Retinal pigment epithelial cell (primary cell): ENCODE measurements at regions not wholly inside any gene's neighbourhood (a gene's known extent, or its start where the extent isn't known, plus 50 kb on each side); places are given as distances from the start of the nearest gene placed in this dataset.
"Not testable (repeated sequence)": the region's sequence is repeated elsewhere in the genome, so short reads cannot be mapped to it uniquely, and the experiment has no call there.

Source experiments
- DNase-seq: peaks from one replicate; pipeline ENCODE4 v3.0.0-alpha.2; 2010; ENCODE audit warnings: low read depth
- H3K4me3 ChIP-seq: 2 replicates; pipeline ENCODE4 v1.5.1; 2011; ENCODE audit warnings: mild to moderate bottlenecking, low read length, control low read depth, moderate library complexity
- CTCF ChIP-seq: conservative IDR thresholded peaks from 2 replicates; pipeline ENCODE4 v1.5.1; 2011; ENCODE audit warnings: low read depth, low read length, control low read depth, inconsistent platforms

GRCh38 chr16:73403291-73403690 lies 355.4 kb upstream of the ZFHX3 start:
- H3K4me3 ChIP-seq, result no peak overlapping the region
- no peak for TF ChIP-seq CTCF
- no peak for DNase-seq

GRCh38 chr16:73400951-73401350 lies 353.0 kb upstream of the ZFHX3 start:
- H3K4me3 ChIP-seq, result no peak overlapping the region
- no peak for TF ChIP-seq CTCF
- no peak for DNase-seq

GRCh38 chr16:73399997-73400396 lies 352.1 kb upstream of the ZFHX3 start:
- no peak overlapping the region for H3K4me3 ChIP-seq
- no peak for TF ChIP-seq CTCF
- no peak for DNase-seq

- no peak for TF ChIP-seq CTCF
- no peak overlapping the region for H3K4me3 ChIP-seq
- DNase-seq, result no peak
These were observed 351.6 kb upstream of the ZFHX3 start for GRCh38 chr16:73399486-73399885.

- not testable (repeated sequence) for H3K4me3 ChIP-seq, DNase-seq
These were observed 350.7 kb upstream of the ZFHX3 start for GRCh38 chr16:73398604-73399003.

GRCh38 chr16:73396556-73396955 lies 348.6 kb upstream of the ZFHX3 start:
- DNase-seq, result no peak
- H3K4me3 ChIP-seq, result no peak overlapping the region
- TF ChIP-seq CTCF, result no peak

- no peak for TF ChIP-seq CTCF
- DNase-seq, result peak; percentile 31
- no peak overlapping the region for H3K4me3 ChIP-seq
These were observed 343.0 kb upstream of the ZFHX3 start for GRCh38 chr16:73390936-73391335.

- TF ChIP-seq CTCF, result no peak
- DNase-seq, result no peak
- no peak overlapping the region for H3K4me3 ChIP-seq
These were observed 342.6 kb upstream of the ZFHX3 start for GRCh38 chr16:73390491-73390890.
